ENCODE measurements at regions not wholly inside any gene's neighbourhood (a gene's known extent, or its start where the extent isn't known, plus 50 kb on each side); places are given as distances from the start of the nearest gene placed in this dataset.
A peak's percentile ranks its signal among the peaks of the same experiment; 100 is the strongest.

- peak overlapping the region; percentile 20 for H3K4me3 ChIP-seq (ENCODE audit: low read depth, low read length, poor library complexity, severe bottlenecking)
- ChIA-PET CTCF (no interaction called here), POLR2A (ENCODE audit: low non-redundant PET) (no interaction called here)
- H3K36me3 ChIP-seq (ENCODE audit: insufficient read depth, low read length, poor library complexity, severe bottlenecking): no peaks in the 10 kb centered on the region
- no peak for DNase-seq (ENCODE audit: low spot score)
- peak overlapping the region; percentile 98 for H3K27ac ChIP-seq (ENCODE audit: low read depth, low read length, poor library complexity, severe bottlenecking)
- TF ChIP-seq CTCF (conservative IDR thresholded peaks at IDR 0.05; ENCODE audit: low read depth, low read length) (no peak), EZH2 (IDR thresholded peaks at IDR 0.05; ENCODE audit: borderline replicate concordance, low read depth, low read length, poor library complexity, severe bottlenecking) (no peak)
- H3K27me3 ChIP-seq (replicated peaks; ENCODE audit: insufficient read depth, low read depth, low read length, poor library complexity): no peaks in the 10 kb centered on the region
- intact Hi-C loops (cut with micrococcal nuclease; ENCODE audit: unreplicated experiment): no loop called here
- H3K4me1 ChIP-seq (ENCODE audit: insufficient read depth, low read length, poor library complexity, severe bottlenecking): peaks cover 28% of the 10 kb centered on the region
- H3K9me3 ChIP-seq (ENCODE audit: low read depth, low read length, poor library complexity, severe bottlenecking): peaks cover 2% of the 10 kb centered on the region
- BruUV-seq (replicated peaks): no TSS peak
Observed at GRCh38 chr5:86403190-86403589, 214.6 kb upstream of the COX7C start.

GRCh38 chr5:86404256-86404655 is 213.5 kb upstream of the COX7C start:
- ChIA-PET POLR2A (ENCODE audit: low non-redundant PET) (no interaction called here), CTCF (no interaction called here)
- peaks cover 2% of the 10 kb centered on the region for H3K9me3 ChIP-seq (ENCODE audit: low read depth, low read length, poor library complexity, severe bottlenecking)
- BruUV-seq (replicated peaks): no TSS peak
- DNase-seq (ENCODE audit: low spot score): no peak
- H3K27me3 ChIP-seq (replicated peaks; ENCODE audit: insufficient read depth, low read depth, low read length, poor library complexity): no peaks in the 10 kb centered on the region
- no peaks in the 10 kb centered on the region for H3K36me3 ChIP-seq (ENCODE audit: insufficient read depth, low read length, poor library complexity, severe bottlenecking)
- peak overlapping the region; percentile 98 for H3K27ac ChIP-seq (ENCODE audit: low read depth, low read length, poor library complexity, severe bottlenecking)
- intact Hi-C loops (cut with micrococcal nuclease; ENCODE audit: unreplicated experiment): no loop called here
- TF ChIP-seq EZH2 (IDR thresholded peaks at IDR 0.05; ENCODE audit: borderline replicate concordance, low read depth, low read length, poor library complexity, severe bottlenecking): no peak
- TF ChIP-seq CTCF (conservative IDR thresholded peaks at IDR 0.05; ENCODE audit: low read depth, low read length): no peak
- peaks cover 39% of the 10 kb centered on the region for H3K4me1 ChIP-seq (ENCODE audit: insufficient read depth, low read length, poor library complexity, severe bottlenecking)
- H3K4me3 ChIP-seq (ENCODE audit: low read depth, low read length, poor library complexity, severe bottlenecking): peak overlapping the region; percentile 16

- POLR2A ChIA-PET (ENCODE audit: low non-redundant PET): interaction anchor here (0.6 kb wide), 1 partner anchor 8 kb away, joined by 5 read pairs; no protein-coding TSS in a partner anchor
- peak overlapping the region; percentile 22 for H3K4me3 ChIP-seq (ENCODE audit: low read depth, low read length, poor library complexity, severe bottlenecking)
- intact Hi-C loops (cut with micrococcal nuclease; ENCODE audit: unreplicated experiment): loop anchor here (1.0 to 5.0 kb wide), 3 partner anchors 272 to 1090 kb away; no protein-coding TSS in a partner anchor
- H3K9me3 ChIP-seq (ENCODE audit: low read depth, low read length, poor library complexity, severe bottlenecking): no peaks in the 10 kb centered on the region
- H3K27ac ChIP-seq (ENCODE audit: low read depth, low read length, poor library complexity, severe bottlenecking): peak overlapping the region; percentile 98
- TF ChIP-seq CTCF (conservative IDR thresholded peaks at IDR 0.05; ENCODE audit: low read depth, low read length) (no peak), EZH2 (IDR thresholded peaks at IDR 0.05; ENCODE audit: borderline replicate concordance, low read depth, low read length, poor library complexity, severe bottlenecking) (no peak)
- peak; percentile 89 for DNase-seq (ENCODE audit: low spot score)
- H3K36me3 ChIP-seq (ENCODE audit: insufficient read depth, low read length, poor library complexity, severe bottlenecking): no peaks in the 10 kb centered on the region
- BruUV-seq (replicated peaks): no TSS peak
- H3K27me3 ChIP-seq (replicated peaks; ENCODE audit: insufficient read depth, low read depth, low read length, poor library complexity): no peaks in the 10 kb centered on the region
- CTCF ChIA-PET: no interaction called here
- H3K4me1 ChIP-seq (ENCODE audit: insufficient read depth, low read length, poor library complexity, severe bottlenecking): peaks cover 50% of the 10 kb centered on the region
Observed at GRCh38 chr5:86407711-86408110, 210.0 kb upstream of the COX7C start.

All from A673 (cell line).